HFF-Myc (cell line): ENCODE measurements at regions not wholly inside any gene's neighbourhood (a gene's known extent, or its start where the extent isn't known, plus 50 kb on each side); places are given as distances from the start of the nearest gene placed in this dataset.
"Not testable (repeated sequence)": the region's sequence is repeated elsewhere in the genome, so short reads cannot be mapped to it uniquely, and the experiment has no call there.

Experiments used
- DNase-seq: peaks from one replicate; pipeline ENCODE4 v3.0.0-alpha.2; 2011; ENCODE audit warnings: low read depth; ENCODE audit errors: extremely low read depth
- H3K4me3 ChIP-seq: replicated peaks from 2 replicates; pipeline ENCODE4 v1.5.1; 2011; ENCODE audit warnings: low read depth, mild to moderate bottlenecking, control low read depth, low read length
- CTCF ChIP-seq: IDR thresholded peaks from 2 replicates; pipeline ENCODE4 v1.5.1; 2012; ENCODE audit warnings: mild to moderate bottlenecking, low read depth, low read length, control low read depth; ENCODE audit errors: missing control alignments

- DNase-seq = no peak
- H3K4me3 ChIP-seq = no peak overlapping the region
- no peak for TF ChIP-seq CTCF
Observed at GRCh38 chr14:85344847-85345570, 184.9 kb upstream of the FLRT2 start.

- no peak overlapping the region for H3K4me3 ChIP-seq
- no peak for TF ChIP-seq CTCF
- no peak for DNase-seq
Observed at GRCh38 chr14:85350667-85351066, 179.3 kb upstream of the FLRT2 start.

GRCh38 chr14:85352588-85352987, 177.4 kb upstream of the FLRT2 start:
- not testable (repeated sequence) for H3K4me3 ChIP-seq, DNase-seq

- no peak for TF ChIP-seq CTCF
- H3K4me3 ChIP-seq = no peak overlapping the region
Observed at GRCh38 chr14:85357120-85357519, 172.8 kb upstream of the FLRT2 start.

DNA sequence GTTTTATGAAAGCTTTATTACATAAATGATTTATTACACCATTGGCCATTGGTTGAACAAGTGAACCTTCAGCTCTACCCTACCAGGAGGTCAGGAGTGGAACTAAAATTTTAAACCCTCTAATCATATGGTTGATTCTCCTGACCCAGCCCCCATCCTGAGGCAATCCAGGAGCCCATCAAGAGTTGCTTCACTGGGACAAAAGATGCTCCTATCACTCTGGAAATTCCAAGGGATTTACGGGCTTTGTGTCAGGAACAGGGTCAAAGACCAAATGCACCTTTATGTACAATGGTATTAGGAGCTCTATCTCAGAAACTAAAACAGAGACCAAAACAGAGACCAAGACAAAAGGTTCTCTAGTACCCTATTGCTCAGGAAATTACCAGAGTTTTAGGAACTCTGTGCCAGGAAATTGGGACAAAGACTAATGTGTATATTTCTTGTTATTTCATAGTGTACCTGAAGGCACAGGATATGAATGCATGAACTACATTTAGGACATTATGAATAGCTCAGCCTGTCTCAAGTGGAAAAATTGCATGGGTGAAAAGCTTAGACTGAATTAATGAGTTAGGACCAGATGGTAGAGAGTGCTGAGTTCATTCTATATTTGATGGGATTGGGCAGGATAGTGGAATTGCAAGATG, 171.7 kb upstream of the FLRT2 start:
- TF ChIP-seq CTCF = no peak
- H3K4me3 ChIP-seq = no peak overlapping the region

More at GRCh38 chr14:85357120-85357519, 172.8 kb upstream of the FLRT2 start:
- no peak for DNase-seq

GRCh38 chr14:85359505-85359904, 170.4 kb upstream of the FLRT2 start:
- no peak for TF ChIP-seq CTCF
- no peak for DNase-seq
- no peak overlapping the region for H3K4me3 ChIP-seq

More for the DNA sequence above, 171.7 kb upstream of the FLRT2 start:
- no peak for DNase-seq

- no peak for TF ChIP-seq CTCF
- no peak overlapping the region for H3K4me3 ChIP-seq
- DNase-seq = no peak
Observed at GRCh38 chr14:85363358-85363757, 166.6 kb upstream of the FLRT2 start.
